Stomach (tissue), 4 donors: ENCODE measurements at regions not wholly inside any gene's neighbourhood (a gene's known extent, or its start where the extent isn't known, plus 50 kb on each side); places are given as distances from the start of the nearest gene placed in this dataset.

ENCODE experiments used
- CTCF ChIP-seq, 7 experiments: fragments of 450-650 bp in 4 of 7; fragments of 200-600 bp in 3 of 7; sonication (generic) in 3 of 7; IDR thresholded peaks; one replicate each; pipeline ENCODE4 v1.5.1; 2016 to 2019; ENCODE audit warnings: antibody characterized with exemption in 7 of 7, control low read depth in 2 of 7, mild to moderate bottlenecking in 1 of 7
- EP300 ChIP-seq: sonication (generic); formaldehyde crosslinking; IDR thresholded peaks from one replicate; pipeline ENCODE4 v1.6.1; 2017; ENCODE audit warnings: antibody characterized with exemption
- POLR2AphosphoS5 ChIP-seq, 3 donors: sonication (generic); formaldehyde crosslinking; IDR thresholded peaks; one replicate each; pipeline ENCODE4 v1.6.1; 2016; ENCODE audit warnings: antibody characterized with exemption in 3 of 3

- no peak for TF ChIP-seq CTCF (IDR thresholded peaks at IDR 0.05)
- no peak for TF ChIP-seq EP300
- no peak for TF ChIP-seq POLR2AphosphoS5 (IDR thresholded peaks at IDR 0.05)
Observed at GRCh38 chrX:5220421-5220820, 1008.2 kb downstream of the NLGN4X start.
